GM21423 (cell line): ENCODE measurements at regions not wholly inside any gene's neighbourhood (a gene's known extent, or its start where the extent isn't known, plus 50 kb on each side); places are given as distances from the start of the nearest gene placed in this dataset.
"Not testable (repeated sequence)": the region's sequence is repeated elsewhere in the genome, so short reads cannot be mapped to it uniquely, and the experiment has no call there.

ENCODE experiments used
- ATAC-seq: cut with Tn5 transposase; IDR thresholded peaks from one replicate; pipeline ENCODE4 v1.9.1; 2021; ENCODE audit warnings: mild to moderate bottlenecking, moderate library complexity; ENCODE audit not compliant: unreplicated experiment

DNA sequence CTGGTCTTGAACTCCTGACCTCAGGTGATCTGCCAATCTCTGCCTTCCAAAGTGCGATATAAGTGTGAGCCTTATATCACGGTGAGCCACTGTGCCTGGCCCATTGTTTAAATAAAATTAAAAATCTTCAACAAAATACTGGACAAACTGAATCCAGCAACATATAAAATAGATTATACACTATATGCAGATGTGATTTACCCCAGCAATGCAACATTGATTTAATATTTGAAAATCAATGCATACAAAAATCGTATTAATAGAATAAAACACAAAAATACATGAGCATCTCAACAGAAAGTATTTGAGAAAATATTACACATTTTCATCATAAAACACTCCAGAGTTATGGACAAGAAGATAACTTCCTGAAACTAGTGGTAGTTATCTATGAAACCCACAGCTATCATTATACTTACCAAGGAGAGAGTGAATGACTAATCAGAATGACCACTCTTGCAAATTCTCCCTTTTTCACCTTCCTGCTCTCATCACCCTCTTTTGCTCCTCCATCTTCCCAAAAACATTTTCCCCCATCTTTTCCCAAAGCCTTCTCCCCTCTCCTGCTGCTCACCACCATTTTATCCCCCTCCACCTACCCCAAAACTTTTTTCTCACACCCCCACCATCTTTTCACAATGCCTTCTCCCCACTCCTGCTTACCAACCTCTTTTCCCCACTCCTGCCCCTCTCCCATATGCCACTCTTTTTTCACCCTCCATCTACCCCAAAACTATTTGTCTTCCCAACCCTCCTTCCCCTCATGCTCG, 122.1 kb upstream of the VPREB1 start:
- no peak for ATAC-seq

- no peak for ATAC-seq
Observed at GRCh38 chr22:22121445-22121844, 123.1 kb upstream of the VPREB1 start.

DNA sequence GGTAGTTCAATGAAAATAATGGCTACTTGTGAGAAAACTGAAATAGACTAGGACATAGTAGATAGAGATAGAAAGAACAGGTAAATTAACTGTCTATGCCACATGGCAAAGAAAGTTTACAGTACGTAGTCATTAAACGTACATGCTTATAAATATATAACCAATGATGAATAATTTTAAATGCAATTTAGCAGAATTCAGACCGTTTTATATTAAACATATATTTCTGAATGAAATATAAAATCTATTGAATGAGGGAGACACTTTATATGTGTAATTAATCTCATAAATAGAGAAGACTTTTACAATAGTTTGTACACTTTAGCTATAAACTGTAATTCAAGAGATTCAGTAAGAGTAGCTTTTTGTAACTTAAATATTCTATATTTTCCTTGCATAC, 124.4 kb upstream of the VPREB1 start:
- ATAC-seq, result no peak

- ATAC-seq, result no peak
Observed at GRCh38 chr22:22118987-22119386, 125.6 kb upstream of the VPREB1 start.

DNA sequence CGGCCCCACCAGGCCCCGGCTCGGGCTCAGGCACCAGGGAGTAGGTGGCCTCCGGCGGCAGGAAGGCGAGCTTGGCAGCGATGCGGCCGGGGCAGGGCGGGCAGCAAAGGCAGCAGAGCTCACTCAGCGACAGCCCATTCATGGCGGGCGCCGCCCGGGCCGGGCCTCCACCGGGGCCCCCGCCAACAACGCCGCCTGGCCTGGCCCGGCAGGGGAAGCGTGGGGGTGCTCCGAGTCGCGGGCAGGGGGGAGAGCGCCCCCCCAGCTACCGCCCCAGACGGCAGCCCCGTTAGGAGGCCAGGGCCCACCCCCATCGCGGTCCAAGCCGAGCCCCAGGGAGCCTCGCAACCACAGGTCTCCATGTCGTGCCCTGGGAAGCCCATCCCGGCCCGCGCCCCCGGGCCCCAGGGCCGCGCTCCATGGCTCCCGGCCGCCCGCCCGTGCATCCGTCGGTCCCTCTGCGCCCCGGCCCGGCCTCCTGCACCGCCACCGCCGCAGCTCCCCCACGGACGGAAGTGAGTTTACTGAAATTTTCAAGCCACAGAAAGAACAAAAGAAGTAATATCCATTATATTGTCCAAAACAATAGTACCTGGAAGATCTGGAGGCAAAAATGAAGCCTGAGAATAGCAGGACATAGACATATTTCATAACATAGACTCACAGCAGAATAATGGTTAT, 126.6 kb upstream of the VPREB1 start:
- not testable (repeated sequence) for ATAC-seq

DNA sequence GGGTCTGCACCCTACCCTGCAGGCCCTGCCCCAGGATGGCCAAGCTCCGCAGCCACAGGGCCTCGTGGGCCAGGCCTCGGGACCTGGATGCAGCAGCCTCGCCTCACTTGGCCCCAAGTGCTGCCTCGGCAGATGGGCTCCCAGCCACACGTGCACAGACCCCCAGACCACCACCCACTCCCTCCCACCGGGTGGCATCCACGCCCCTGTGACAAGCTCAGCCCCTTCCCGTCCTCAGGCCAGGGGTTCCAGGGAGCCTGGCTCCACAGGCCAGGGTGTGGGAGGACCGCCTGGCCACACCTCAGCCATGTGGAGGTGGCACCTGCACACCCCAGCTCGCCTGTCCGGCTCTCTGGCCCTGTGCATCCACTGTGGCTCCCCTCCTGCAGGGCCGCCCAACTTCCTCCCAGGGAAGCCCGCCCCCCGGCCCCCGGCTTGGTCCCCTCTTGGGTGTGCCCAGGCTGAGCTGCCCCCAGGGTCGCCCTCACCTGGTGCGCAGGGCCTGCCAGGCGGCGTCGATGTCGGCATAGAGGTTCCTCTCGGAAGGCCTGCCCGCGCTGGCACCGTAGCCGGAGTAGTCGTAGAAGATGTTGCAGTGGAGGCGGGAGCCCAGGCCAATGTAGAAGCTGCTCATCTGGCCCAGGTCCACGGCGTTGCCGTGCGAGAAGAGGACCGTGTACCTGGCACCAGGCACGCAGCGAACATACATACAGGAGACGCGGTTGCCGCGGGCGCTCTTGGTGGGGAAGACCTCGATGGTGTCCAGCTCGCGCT, 127.4 kb upstream of the VPREB1 start:
- ATAC-seq, result not testable (repeated sequence)

DNA sequence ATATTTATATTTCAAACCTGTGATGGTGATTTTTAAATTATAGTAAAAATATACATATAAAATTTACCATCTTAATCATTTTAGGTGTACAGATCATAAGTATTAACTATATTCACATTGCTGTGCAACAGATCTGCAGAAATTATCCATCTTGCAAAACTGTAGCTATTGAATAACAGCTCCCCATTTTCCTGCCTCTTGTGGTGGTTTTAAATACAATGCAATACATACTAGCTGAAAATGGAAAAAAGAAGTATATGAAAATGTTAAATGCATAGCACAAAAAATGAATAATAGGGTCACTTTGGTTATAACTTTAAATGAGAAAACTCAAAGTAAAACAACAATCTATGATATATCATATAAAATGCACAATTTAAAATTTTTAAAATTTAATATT, 130.9 kb upstream of the VPREB1 start:
- ATAC-seq, result no peak

DNA sequence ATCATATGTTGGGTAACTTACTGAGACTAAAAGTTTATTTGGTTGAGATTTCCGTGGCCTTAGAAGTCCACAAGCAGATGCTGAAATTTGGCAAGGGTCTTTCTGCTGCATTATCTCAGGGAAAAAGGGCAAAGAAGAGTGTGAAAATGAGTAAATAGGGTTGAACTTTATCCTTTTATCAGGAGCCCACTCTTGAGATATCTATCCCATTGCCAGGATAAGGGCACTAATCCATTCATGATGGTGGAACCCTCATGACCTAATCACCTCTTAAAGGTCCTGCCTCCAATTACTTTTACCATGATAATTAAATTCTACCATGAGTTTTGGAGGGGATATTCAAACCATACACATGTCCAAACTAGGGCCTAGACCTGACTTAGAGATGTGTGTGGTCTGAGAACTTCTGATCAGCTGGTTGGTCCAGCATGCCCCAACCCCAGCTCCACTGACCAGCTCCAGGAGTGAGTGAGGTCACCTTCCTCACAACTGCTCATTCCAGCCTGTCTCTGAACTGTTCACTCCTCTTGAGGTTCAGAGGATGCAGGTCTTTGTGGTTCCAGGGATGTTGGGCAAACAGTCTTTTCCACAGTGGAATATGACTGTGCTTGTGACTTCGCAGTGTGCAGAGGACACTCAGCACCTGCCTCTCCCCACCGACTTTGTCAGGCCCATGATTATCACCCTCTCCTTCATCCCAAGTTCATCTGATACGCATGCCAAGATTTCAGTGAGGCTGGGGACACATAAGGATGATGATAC, 130.1 kb upstream of the TOP3B start:
- ATAC-seq, result no peak

GRCh38 chr22:22111983-22112382, 129.4 kb upstream of the TOP3B start:
- ATAC-seq, result no peak

- ATAC-seq, result peak; percentile 66
Observed at GRCh38 chr22:22111267-22111751, 128.7 kb upstream of the TOP3B start.

DNA sequence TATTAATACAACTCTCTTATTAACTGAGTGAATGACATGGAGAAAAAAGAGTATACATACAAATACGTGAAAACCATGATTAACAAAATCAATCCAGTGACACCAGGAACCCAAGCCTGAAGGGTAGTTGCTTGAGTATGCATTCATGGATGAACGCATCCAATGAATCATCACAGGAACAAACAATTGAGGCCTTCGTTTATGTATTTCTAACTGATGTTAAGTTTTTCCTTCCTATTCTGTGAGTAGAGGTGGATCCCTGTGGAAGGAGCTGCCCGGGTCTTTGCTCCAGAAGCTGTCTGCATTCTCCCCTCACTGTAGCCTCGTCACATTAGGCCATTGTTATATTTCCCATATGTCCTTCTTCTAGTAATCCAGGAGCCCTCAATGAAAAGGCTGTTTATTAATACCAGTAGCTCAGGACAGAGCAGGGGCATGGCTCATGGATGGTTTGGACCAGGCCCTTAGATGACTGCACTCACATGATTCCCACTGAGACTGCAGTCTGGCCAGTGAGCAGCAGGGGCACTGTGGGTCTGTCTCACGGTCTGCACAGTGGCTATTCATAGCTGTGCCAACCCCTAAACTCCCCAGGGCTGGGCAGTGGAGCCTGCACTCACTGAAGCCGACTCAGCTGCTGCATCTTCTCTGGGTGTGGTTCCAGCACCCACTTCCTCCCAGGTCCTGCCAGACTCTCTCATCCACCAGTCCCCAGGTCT, 128.1 kb upstream of the TOP3B start:
- ATAC-seq, result peak; percentile 92

DNA sequence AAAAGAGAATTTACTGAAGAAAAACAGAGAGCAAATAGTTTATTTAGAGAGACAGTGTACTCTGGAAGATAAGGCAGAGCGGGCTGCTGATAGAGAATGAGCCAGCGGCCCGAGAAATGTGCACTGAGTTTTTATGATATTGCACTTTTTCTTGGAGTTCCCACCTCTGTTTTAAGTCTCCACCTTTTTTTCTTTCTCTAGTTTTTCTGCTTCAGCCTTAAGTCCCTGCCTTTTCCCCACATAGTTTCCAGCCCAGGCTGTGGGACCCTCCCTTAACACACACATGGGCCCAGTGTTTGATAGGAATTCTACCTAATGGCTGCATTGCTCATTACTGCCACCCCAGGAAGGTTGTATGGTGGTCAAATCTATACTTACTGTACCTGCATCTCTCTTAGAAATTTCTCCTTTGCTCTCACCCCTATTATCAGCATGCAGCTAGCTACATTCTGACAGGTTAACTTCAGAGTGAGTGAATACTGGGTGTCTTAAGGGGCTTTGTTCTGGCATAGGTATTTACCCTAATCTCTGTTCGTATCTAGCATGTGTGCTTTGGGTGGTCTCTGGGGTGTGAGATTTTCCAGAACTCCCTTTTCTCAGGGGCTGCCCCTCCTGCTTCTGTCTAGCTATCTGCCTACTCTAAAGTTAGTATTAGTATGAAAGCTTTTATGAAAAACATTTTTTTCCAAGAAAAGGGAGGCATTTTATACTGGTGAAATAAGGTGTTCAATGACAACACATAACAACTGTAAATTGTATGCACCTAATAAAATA, 127.3 kb upstream of the TOP3B start:
- no peak for ATAC-seq

GRCh38 chr22:22106855-22107254, 124.3 kb upstream of the TOP3B start:
- no peak for ATAC-seq

DNA sequence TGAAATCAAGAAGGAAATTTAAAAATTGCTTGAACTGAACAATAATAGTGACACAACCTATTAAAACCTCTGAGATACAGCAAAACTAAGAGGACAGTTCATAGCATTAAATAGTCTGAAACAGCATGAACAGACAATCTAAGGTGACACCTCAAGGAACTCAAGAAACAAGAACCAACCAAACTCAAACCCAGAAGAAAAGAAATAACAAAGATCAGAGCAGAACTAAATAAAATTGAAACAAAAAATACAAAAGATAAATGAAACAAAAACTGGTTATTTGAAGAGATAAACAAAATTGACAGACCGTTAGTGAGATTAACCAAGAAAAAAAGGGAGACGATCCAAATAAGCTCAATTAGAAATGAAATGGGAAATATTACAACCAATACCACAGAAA, 122.8 kb upstream of the TOP3B start:
- no peak for ATAC-seq

DNA sequence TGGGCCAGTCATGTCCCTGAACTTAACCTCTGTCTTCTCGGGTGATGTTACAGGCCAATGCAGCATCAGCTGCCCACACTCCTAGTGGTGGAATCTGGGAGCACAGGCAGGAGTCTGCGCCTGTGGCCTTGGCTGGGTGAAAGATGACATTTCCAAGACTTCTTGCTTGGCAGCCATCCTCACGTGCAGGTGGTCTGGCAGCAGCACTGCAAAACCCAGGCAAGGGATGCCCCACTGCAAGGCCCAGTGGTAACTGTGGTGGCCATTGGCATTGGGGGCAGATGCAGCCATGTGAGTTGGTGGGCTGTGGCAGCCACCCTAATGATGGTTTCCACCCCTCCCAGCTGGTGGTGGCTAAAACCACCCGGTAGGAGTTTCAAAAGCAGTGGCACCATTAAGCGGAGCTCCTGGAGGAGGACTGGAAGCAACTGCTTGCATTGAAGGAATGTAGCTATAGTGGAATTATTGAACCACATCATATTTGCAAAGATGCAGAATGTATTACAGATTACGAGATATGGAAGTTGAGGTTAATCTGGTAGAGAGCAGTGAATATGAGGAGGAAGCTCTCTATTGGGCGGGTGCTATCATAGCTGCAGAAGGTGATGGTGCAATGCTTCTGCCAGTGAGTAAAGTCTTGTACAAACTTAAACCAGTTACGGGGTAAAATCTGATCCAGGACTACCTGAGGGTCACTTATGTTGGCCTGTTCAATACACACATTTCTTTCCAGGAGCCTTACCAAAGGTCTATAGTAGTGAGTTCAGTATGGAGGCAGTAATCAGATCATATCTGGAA, 120.7 kb upstream of the TOP3B start:
- no peak for ATAC-seq

DNA sequence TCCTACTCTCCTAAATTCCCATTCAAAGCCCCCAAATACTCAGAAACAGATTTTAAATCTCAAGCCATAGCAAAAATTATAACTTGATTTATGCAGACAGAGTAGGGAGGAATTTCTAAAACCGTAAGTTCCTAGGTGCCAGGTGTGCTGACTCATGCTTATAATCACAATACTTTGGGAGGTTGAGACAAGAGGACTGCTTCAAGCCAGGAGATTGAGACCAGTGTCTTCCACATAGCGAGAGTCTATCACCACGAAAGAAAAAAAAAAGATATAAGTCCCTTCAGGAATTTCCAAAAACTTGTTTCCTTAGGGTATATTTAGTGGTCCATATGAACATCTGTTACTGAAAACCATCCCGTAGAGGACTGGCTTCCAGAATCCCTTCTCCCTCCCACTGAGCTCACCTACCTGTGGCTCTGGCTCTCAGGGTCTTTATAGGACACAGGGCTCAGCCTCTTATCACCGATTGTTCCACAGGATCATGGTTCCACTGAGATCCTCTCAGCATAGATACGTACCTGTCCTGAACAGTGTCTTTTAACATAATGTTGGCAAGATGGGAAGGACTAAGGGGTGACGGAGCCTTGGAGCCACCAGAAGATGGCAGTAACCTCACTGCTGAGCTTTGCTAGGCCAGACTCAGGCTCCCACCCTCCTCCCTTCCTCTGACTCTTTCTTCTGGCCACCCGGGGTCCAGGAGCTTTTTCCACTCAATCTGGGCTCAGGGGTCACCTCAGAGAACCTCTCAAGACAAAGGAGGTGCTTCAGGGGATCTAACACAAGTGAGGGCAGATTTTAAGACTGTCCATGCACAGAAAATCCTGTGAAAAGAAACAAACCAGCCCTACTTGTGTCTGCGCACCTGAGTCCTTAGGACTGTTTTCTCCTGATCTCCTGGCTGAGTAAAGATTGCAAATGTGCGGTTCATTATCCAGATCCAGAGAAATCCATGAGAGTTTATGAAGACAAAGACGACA, 117.5 kb upstream of the TOP3B start:
- ATAC-seq, result no peak

DNA sequence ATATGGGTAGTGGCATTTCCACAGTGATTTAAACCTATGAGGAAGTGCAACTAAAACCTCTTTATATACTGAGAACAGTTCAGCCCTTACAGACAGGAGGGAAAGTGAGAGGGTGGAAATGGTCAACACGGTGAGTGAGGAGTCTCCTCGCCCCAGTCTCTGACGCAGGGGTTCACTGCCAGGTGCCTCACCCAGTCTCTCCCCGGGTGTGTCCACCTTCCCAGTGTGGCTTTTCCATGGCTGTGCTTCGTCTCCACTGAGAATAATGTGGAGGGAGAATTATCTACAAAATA, 116.6 kb upstream of the TOP3B start:
- ATAC-seq, result no peak
